ENCODE measurements at regions not wholly inside any gene's neighbourhood (a gene's known extent, or its start where the extent isn't known, plus 50 kb on each side); places are given as distances from the start of the nearest gene placed in this dataset.
"Not testable (repeated sequence)": the region's sequence is repeated elsewhere in the genome, so short reads cannot be mapped to it uniquely, and the experiment has no call there.

DNA sequence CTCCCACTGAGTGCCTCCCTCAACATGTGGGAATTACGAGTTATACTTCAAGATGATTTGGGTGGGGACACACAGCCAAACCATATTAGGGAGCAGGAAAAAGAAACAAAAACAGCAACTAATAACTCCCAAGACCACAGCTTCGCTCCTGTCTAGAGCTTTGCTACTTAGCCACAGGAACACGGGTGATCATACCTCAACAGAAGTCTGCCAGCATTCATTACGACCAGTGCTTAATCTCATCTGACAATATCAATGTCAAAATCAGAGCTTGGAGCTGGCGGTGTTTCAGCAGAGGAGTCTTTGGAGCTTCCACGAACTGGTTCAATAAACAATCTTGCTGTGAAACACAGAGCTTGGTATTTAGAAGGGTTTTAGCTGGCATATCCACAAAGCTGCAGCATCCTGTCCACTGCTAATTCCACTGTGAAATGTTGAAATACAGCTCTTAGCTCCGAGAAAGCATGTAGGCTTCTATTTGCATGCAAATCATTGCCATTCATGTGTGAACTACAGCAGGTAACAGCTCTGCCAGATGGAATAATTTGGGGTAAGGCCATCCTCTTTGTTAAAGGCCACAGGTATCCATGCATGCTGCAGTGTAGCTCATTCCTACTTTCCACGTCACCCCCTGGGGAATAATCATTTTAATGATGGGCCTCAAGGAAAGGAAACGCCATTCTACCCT lies 128.4 kb upstream of the GOT2 start:
- no peak for DNase-seq (ENCODE audit: extremely low read depth in 1 of 2, low read depth in 1 of 2)

- no peak for DNase-seq (ENCODE audit: extremely low read depth in 1 of 2, low read depth in 1 of 2)
These were observed 126.0 kb upstream of the GOT2 start for GRCh38 chr16:58859958-58860669.

DNA sequence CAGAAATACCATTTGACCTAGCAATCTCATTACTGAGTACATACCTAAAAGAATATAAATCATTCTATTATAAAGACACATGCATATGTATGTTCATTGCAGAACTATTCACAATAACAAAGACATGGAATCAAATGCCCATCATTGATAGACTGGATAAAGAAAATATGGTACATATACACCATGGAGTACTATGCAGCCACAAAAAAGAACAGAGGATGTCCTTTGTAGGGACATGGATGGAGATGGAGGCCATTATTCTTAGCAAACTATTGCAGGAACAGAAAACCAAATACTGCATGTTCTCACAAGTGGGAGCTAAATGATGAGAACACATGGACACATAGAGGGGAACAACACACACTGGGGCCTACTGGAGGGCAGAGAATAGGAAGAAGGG lies 124.5 kb upstream of the GOT2 start:
- DNase-seq (ENCODE audit: extremely low read depth in 1 of 2, low read depth in 1 of 2): not testable (repeated sequence)

- DNase-seq (ENCODE audit: extremely low read depth in 1 of 2, low read depth in 1 of 2): no peak
These were observed 121.3 kb upstream of the GOT2 start for GRCh38 chr16:58855291-58855863.

GRCh38 chr16:58853854-58854791 lies 120.0 kb upstream of the GOT2 start:
- DNase-seq (ENCODE audit: extremely low read depth in 1 of 2, low read depth in 1 of 2): no peak

DNA sequence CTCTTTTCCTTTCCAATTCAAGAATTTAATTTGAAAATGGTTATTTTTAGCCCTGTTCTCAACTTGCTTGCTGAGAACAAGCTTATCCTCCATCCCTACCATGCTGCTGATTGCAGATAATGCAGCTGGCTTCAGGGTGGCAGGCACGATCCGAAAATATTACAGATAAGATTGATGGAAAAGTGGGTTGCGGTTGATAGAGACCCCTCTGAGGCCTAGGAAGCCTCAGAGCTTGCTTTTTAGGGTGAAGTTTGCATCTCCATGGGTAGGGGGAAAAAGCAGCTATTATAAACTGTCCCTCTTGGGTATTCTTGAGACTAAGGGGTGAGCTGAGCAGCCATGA lies 116.5 kb upstream of the GOT2 start:
- no peak for DNase-seq (ENCODE audit: extremely low read depth in 1 of 2, low read depth in 1 of 2)

DNA sequence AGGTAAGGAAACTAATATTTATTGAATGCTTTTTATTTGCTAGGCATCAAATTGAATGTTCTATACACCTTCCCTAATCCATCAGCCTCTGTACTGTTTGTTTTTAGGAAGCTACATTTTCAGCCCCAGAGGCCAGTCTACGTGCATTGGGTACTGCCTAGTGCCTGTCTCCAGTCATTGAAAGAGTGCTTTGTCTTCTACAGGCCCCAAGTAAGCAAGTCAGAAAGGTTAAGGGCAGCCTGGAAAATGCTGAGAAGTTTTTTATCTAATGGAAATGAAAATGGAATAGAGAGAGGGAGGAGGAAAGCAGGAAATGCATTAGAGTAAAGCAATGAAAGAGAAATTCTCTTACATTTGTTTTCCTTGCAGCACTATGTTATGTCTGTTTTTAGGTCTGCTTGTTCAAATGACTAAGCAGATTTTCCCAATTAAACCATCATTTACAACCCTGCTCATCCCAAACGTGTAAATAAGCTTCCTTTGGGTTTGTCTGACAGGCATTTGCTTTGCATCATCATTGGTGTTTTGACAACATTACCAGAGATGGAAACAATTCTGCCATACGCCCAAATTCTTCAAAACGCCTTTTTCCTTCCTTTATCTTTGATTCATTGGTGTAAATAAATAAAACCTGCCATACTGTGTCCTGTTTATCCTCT lies 116.0 kb upstream of the GOT2 start:
- no peak for DNase-seq (ENCODE audit: extremely low read depth in 1 of 2, low read depth in 1 of 2)

DNA sequence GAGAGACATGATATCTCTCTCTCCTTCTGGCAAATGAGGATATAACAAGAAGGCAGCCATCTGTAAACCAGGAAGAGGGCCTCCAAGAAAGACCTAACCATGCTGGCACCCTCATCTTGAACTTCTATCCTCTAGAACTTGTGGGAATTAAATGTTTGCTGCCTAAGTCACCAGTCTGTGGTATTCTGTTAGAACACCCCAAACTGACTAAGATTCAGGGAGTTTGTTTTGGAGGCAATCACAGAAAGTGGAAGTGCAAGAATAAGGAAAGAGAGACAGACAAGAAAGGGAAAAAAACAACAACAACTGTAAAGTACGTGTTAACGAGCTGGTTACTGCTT lies 114.5 kb upstream of the GOT2 start:
- DNase-seq (ENCODE audit: extremely low read depth in 1 of 2, low read depth in 1 of 2): no peak

DNA sequence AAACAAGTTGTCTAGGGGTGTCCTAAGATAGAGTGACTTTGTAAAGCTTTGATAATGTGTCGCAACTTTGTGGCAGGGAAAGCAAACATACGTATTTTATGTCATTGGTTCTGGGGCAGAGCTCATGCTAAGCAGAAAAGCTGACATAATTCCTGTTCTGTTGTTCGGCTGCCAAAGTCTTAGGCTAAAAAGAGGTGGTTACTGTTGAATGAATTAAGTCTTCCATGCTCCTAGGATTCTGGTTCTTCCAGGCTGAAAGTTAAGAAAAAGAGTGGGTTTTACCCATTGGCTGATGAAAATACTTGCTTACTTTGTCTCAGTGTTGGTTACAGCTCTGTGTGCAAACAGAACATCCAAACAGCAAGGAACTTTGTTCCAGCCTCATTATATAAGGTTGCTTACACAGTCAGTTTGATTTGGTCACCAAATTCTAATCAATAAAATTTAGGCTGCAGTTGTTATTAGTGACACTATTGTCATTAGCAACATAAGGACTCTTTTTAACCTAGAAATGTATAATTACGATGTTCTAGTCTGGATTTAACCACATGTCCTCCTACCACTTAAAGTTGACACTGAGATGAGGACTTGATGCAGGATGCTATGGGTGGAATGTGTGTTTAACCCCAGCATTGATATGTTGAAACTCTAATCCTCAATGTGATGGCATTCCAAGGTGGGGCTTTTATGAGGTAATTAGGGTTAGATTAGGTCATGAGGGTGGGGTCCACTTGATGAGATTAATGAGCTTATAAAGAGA lies 114.0 kb upstream of the GOT2 start:
- DNase-seq (ENCODE audit: extremely low read depth in 1 of 2, low read depth in 1 of 2): no peak

DNA sequence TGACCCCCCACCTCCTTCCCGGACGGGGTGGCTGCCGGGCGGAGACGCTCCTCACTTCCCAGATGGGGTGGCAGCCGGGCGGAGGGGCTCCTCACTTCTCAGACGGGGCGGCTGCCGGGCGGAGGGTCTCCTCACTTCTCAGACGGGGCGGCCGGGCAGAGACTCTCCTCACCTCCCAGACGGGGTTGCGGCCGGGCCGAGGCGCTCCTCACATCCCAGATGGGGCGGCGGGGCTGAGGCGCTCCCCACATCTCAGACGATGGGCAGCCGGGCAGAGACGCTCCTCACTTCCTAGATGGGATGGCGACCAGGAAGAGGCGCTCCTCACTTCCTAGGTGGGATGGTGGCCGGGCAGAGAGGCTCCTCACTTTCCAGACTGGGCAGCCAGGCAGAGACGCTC lies 112.1 kb upstream of the GOT2 start:
- not testable (repeated sequence) for DNase-seq (ENCODE audit: extremely low read depth in 1 of 2, low read depth in 1 of 2)

GRCh38 chr16:58843675-58844074 lies 109.6 kb upstream of the GOT2 start:
- no peak for DNase-seq (ENCODE audit: extremely low read depth in 1 of 2, low read depth in 1 of 2)

GRCh38 chr16:58842746-58843145 lies 108.6 kb upstream of the GOT2 start:
- DNase-seq (ENCODE audit: extremely low read depth in 1 of 2, low read depth in 1 of 2): no peak

GRCh38 chr16:58842156-58842555 lies 108.0 kb upstream of the GOT2 start:
- no peak for DNase-seq (ENCODE audit: extremely low read depth in 1 of 2, low read depth in 1 of 2)

DNA sequence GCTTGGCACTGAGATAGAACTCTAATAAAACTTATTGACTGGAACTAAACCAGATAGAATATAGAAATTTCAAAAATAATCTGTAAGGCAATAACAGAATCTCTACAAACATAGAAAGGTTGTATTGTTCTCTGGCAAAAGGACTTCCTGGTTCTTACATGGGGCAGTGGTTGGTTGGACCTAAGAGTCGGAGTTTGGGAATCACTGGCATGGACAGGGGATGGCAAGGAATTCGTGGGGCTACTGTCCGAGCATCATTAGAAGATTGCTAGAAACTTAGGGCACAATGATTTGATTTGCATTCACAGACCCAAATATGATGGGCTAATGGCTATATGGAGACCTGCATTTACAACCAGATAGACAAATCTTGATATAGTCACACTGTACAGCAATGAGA lies 103.8 kb upstream of the GOT2 start:
- no peak for DNase-seq (ENCODE audit: extremely low read depth in 1 of 2, low read depth in 1 of 2)

GRCh38 chr16:58836427-58836826 lies 102.3 kb upstream of the GOT2 start:
- no peak for DNase-seq (ENCODE audit: extremely low read depth in 1 of 2, low read depth in 1 of 2)

DNA sequence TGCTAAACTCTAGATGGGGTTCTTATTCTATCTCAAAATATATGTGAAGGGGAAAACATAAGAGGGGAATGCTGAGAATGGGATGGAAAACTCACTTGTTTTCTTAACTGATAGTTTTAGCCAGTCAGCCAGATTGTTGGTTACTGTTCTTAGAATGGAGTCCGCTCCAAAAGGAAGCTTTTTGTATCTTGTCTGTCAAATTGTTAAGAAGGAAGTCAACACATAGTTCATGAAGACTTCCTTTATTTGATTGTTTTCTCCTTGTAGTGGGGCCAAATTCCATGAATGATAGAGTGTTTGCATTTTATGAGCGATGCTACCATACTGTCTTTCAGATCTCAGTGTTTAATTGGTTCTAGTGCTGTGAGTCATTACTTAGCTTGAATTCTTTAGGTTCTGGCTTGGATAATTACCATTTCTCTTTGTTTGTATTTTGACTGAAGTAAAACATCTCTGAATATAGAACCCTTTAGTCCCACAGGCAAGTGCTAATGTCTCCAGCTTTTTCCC lies 98.3 kb upstream of the GOT2 start:
- no peak for DNase-seq (ENCODE audit: extremely low read depth in 1 of 2, low read depth in 1 of 2)

GRCh38 chr16:58831386-58831785 lies 97.3 kb upstream of the GOT2 start:
- DNase-seq (ENCODE audit: extremely low read depth in 1 of 2, low read depth in 1 of 2): no peak

- no peak for DNase-seq (ENCODE audit: extremely low read depth in 1 of 2, low read depth in 1 of 2)
These were observed 94.9 kb upstream of the GOT2 start for GRCh38 chr16:58828901-58829545.

DNA sequence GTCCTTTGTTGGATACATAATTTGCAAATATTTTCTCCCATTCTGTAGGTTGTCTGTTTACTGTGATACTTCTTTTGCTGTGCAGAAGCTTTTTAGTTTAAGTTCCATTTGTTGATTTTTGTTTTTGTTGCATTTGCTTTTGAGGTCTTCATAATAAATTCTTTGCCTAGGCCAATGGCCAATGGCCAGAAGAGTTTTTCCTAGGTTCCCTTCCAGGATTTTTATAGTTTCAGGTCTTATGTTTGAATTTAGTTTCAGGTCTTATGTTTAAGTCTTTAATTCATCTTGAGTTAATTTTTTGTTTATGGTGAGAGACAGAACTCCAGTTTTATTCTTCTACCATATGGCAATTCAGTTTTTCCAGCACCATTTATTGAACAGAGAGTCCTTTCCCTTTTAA lies 90.1 kb upstream of the GOT2 start:
- no peak for DNase-seq (ENCODE audit: extremely low read depth in 1 of 2, low read depth in 1 of 2)

- DNase-seq (ENCODE audit: extremely low read depth in 1 of 2, low read depth in 1 of 2): no peak
These were observed 87.8 kb upstream of the GOT2 start for GRCh38 chr16:58821886-58822285.
